NCI-H510A treated with DMSO at 0.1 percent for 48 hours (cell line): ENCODE measurements at regions not wholly inside any gene's neighbourhood (a gene's known extent, or its start where the extent isn't known, plus 50 kb on each side); places are given as distances from the start of the nearest gene placed in this dataset.

Source experiments
- DNase-seq: peaks from one replicate; lab custom pipeline; 2025; lab: John Stamatoyannopoulos, UW

DNA sequence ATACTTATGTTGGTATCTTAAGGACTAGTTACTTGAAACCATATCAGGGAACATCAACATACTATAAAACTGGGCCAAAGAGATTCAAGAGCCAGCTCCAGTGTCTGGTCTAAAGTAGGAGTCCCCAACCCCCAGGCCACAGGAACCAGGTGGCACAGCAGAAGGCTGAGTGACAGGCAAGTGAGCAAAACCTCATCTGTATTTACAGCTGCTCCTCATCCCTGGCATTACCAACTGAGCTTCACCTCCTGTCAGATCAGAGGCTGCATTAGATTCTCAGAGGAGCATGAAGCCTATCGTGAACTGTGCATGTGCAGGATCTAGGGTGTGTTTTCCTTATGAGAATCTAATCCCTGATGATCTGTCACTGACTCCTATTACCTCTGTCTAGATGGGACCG, 581.6 kb upstream of the CDH9 start:
- DNase-seq = no peak

DNA sequence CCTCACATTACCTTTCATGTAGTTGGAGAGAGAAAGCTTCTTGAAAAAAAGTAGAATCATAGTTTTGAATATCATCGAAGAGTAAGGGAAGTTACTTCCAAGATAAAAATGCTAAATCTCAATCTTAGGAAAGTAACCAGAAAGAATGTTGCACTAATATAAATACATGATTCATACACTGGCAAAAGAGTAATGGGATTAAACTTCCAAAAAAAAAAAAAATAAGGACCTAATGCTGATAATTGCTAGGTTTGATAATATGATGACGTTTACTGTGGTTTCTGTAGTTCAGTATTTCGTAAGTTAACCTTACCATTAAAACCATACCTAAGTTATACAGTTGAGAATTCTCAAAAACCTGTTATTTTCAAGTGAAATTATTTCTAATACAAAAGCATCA, 573.8 kb upstream of the CDH9 start:
- DNase-seq = no peak

DNA sequence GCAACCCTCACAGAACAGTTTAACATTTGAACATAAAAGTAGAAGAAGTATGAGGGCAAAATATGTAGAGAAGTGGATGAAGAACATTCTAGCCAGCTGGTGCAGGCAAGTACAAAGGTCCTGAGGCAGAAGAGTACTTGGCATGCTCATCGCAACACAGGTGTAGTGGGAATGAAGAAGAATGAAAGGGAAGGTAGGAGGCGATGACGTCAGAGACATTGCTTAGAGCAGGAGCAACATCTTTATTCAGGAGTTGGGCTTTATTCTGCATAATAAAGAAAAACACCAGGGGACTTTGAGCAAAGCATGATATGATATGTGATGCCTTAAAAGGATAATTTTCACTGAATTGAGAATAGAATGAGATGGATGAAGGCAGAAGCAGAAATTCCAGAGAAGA, 570.6 kb upstream of the CDH9 start:
- DNase-seq = no peak

DNA sequence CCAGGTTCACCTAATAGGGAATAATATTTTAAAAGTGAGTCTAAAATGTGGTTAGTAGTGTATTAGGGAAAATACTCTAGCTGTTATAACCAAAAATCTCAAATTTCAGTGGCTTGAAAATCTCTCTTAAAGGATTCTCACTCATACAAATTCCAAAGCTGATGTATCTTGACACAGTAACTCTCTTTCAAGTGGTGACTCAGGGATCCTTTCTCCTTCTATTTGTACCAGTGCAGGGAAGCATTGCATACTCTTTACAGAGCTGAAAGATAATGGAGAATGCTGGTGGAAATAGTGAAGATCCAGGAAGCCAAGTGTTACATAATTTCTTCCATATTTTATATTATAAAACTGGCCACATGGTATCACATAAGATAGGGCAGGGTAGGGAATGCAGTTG, 560.2 kb upstream of the CDH9 start:
- no peak for DNase-seq

DNA sequence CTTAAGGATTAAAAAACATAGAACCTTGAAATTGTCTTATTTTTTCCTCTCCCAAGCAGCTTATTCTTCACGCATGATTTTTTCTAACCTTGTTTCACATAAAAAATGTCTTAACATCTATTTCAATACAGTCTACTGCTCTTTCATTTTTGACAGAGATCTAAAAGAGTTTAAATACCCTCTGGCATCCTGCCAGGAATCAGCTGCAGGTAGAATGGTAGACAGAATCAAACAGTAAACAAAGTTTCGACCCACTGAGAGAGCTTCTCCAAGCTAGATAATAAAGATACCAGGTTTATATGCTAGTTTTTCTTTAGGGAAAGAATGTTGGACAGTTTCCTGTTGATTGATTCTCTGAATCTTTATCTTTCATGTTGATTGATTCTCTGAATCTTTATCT, 555.8 kb upstream of the CDH9 start:
- DNase-seq = peak; percentile 29

DNA sequence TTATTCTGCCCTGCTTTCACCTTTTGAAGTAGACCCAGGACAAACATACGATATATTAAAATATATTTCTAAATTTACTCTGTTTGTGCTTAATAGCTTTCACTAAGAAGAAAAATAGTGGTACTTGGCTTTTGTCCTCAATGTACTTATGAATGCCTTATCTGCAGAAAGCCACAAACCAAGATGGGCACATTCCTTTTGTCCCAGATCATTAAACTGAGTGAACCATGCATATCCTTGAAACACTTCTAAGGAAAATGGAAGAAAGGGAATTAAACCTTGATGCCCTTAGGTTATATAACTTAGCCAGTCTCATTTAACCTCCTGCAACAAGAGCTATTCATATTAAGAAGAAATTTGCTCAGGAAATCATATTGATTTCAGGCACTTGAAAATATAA, 553.8 kb upstream of the CDH9 start:
- no peak for DNase-seq

DNA sequence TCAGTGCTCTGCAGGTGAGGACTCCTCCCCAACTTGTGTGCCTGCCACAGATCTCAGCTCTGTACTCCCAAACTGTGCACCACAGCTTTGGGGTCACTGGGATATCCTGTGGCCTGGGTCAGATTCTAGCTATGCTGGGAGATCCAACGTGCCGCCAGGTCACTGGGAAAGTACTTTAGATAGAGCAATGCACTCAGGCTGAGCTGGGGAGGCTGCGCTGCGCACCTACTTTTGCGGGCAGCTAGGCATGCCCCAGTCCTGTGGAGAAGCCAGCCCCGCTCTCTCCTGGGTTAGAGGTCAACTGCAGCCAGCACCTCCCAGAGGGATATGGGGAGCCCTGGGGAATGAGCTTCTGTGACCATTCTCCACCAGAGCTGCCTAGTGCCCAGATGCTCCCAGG, 552.1 kb upstream of the CDH9 start:
- DNase-seq = no peak

DNA sequence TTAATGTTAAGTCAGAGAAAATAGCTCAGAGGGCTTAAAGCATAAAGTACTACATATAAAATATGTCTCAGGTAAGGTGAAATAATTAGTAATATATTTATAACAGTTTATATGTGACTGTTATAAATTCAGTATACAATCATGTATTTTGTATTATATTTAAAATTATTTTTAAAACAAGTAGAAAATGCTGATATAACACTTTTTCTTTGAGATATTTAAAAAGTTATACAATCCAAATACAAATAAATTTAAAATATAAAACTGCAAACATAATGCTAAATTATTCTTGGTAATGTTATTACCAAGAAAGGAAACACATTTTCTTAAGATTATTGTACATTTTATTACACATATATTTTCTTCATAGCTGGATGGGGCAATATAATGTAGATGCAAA, 539.9 kb upstream of the CDH9 start:
- no peak for DNase-seq

DNA sequence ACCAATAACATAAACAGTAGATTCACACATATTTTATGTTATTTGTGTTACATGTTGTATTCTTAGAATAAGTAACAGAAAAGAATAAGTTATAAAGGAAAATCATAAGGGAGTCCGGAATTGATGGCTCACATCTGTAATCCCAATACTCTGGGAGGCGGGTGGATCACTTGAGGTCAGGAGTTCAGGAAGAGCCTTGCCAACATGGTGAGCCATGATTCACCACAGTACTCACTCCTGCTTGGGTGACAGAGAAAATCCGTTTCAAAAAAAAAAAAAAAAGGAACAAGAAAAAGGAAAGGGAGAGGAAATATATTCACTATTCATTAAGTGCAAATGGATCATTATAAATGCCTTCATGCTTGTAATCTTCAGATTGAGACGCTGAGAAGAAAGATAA, 533.3 kb upstream of the CDH9 start:
- no peak for DNase-seq

DNA sequence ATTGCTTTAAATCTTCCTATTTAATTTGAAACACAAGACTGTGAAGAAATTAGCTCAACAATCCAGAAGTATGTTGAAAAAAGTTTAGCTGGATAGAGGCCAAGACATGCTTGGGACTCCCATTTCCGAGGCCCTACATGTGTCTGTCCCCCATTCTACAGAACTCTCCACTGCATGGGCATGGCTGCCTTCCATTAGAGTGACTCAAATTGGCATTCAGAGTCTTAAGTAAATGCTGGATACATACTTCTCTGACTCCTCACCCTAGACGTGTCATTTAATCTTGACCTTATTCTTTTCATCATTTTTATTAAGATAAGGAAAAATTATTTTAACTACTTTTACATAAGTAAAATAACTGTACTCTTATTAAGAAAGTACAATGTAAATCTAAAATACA, 530.4 kb upstream of the CDH9 start:
- DNase-seq = no peak

DNA sequence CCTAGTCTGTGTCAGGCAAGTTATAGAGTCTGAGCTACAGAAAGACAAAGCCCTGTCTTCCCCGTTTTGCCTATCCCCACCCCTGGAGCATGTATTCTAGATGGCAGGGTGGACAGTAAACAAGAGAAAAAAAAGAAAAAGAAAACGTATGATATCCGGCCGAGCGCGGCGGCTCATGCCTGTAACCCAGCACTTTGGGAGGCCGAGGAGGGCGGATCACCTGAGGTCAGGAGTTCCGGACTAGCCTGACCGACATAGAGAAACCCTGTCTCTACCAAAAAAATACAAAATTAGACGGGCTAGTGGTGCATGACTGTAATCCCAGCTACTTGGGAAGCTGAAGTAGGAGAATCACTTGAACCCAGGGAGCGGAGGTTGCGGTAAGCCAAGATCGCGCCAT, 523.0 kb upstream of the CDH9 start:
- DNase-seq = no peak

DNA sequence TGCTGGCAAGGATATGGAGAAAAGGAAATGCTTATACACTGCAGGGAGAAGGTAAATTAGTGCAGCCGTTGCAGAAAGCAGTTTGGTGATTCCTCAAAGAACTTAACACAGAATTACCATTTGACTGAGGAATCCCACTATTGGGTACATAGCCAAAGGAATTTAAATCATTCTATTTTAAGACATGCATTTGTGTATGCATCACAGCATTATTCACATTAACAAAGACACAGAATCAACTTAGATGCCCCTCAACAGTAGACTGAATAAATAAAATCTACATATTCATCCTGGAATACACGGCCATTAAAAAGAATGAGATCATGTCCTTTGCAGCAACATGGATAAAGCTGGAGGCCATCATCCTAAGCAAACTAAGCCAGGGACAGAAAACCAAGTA, 510.1 kb upstream of the CDH9 start:
- DNase-seq = no peak

DNA sequence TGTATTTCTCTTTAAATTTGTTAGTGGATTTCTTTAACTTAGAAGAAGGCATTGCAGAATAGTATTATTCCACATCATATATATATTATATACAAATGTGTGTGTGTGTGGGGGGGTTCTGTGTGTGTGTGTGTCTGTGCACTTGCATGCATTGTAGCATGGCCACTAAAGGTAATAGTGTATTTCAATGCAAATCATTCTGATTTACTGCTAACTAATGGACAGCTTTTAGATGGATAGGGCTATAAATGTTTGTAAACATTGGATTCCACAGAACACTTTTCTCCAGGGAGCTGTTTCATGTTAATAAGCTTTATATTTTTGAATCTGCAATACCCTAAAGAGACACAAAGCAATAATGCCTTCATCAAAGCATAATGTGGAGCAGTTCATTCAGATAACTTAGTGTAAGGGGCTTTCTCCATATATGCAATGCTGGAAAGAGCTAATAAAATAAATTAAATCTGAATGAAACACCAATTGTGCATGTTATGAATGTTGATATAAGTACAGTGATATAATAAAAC, 496.7 kb upstream of the CDH9 start:
- no peak for DNase-seq

DNA sequence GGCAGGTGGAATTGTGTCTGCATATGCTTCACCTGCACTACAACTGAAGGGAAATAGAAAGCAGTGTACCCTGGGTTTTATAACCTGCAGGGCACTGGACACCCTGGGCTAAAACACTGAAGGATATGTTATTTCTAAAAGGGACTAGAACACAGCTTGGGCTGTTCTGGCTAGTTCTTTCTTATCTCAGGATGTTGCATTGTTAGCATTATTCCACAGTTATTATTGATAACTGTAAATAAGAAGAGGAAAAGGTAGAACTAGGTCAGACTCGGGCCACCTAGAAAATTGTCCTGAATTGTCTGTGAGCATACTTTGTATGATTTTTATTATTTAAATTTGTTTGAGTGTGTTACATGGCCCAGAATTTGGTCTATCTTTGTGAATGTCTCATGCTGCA, 493.9 kb upstream of the CDH9 start:
- no peak for DNase-seq

DNA sequence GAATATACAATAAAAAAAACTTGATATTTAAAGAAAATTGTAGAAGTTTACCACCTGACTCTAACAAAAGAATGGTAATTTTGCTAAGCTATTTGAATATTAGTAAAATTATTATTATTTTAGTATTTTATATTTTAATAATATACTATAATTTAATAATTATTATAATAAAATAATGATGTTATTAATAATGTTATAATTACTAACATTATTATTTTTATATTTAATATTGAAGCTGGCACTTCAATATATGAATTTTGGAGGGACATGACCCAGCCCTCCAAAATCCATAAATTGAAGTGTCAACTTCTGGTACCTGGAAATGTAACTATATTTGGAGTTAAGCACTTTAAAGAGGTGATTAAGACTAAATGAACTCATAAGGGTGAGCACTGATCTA, 486.1 kb upstream of the CDH9 start:
- DNase-seq = no peak

DNA sequence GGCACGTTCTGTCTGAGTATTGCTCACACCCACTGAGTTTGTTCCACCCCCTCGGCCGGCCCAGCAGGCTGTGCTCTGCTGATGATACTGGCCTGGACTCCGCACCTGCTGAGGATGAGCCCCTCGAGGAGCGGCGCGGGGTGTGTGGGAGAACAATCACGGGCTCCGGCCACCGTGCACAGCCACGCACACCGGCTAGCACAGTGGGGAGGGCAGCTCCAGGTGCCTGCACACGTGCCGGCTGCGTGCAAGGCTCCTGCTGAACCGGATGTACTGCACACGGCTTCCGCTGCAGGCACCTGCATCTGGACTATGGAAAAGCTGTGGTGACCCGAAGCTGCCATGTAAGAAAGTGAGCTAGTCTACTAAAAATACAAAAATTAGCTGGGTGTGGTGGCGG, 485.2 kb upstream of the CDH9 start:
- no peak for DNase-seq

DNA sequence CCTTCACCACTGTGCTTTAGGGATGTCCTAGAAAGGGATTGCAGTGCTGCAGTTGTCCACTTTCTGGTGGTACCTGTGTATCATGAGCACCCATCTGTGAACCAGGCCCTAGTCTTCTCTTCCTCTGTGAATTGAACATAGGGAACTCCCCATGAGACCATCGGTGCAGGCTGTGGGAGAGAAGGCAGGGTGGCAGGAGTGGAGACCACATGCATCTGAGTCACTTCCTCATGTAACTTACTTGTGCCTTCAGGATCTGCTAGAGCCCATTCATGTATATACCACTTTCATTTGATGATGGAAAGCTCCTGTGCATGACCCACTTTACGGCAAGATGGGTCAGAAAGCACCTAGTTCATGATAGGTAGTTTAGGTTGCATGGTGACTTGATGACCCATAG, 478.1 kb upstream of the CDH9 start:
- no peak for DNase-seq

DNA sequence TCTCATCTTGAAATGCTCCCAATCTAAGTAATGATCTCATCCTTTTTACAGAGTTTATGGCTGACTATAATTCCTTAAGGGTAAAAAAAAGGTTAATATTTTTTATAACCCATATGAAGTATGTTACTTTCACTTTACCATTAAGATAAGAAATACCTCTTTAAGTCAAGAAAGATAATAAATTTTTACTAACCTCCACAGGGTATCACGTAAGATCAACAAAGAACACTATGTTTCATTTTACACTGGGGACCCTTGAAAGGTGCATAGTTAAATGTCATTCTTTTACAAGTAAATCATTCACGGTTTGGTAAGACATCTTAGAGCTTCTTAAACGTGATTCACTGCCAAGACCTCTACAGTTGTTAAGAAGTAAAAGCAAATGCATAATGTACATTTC, 472.7 kb upstream of the CDH9 start:
- no peak for DNase-seq

DNA sequence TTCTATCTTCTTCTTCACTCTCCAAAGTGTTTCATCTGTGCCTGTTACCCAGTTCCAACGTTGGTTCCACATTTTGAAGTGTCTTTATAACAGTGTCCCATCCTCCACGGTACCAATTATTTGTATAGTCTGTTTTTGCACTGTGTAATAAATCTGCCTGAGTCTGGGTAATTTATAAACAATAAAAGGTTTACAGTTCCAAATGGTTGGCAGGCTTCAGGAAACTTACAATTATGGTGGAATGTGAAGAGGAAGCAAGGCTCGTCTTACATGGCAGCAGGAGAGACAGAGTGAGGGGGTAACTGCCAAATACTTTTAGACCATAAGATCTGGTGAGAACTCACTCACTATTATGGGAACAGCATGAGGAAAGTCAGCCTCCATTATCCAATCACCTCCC, 465.4 kb upstream of the CDH9 start:
- DNase-seq = no peak

DNA sequence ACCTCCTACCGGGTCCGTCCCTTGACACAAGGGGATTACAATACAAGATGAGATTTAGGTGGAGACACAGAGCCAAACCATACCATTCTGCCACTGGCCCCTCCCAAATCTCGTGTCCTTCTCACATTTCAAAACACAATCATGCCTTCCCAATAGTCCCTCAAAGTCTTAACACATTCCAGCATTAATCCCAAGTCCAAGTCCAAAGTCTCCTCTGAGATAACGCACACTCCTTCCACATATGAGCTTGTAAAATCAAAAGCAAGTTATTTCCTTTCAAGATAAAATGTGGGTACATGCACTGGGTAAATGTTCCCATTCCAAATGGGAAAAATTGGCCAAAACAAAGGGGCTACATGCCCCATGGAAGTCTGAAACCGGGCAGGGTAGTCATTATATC, 463.9 kb upstream of the CDH9 start:
- DNase-seq = no peak

DNA sequence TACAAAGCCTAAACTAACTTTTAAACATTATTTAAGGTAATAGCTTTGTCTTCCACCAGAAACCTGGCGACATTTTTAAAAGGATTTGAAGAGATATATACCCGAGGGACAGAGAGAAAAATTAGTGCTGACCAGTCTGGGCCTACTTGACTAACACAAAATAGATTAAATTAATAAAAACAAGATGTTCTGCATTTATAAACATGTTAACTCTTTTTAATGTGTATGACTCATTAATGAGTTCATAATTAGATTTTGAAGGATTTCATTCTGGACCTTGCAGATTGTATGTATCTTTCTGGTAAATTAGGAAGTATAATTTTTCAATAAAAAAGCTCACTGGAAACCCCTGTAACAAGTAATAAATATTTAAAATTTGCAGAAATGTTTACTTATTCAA, 459.1 kb upstream of the CDH9 start:
- DNase-seq = no peak

DNA sequence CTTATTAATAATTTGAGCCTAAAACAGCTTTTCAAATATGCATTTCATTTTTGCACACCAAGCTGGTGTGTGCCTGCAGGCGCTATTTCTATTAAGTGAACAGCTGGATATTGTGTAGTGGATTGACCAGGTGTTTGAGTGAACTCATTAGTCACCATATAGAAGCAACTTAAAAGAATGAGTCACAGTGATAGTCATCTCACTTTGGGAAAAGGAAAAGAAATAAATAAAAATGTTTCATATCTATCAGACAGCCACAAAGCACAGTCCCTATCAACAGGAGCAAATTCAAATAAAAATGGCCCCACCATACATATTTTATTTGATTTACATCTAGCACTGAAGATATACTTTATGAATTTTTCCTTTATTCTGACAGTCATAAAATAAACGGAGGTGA, 456.5 kb upstream of the CDH9 start:
- no peak for DNase-seq

DNA sequence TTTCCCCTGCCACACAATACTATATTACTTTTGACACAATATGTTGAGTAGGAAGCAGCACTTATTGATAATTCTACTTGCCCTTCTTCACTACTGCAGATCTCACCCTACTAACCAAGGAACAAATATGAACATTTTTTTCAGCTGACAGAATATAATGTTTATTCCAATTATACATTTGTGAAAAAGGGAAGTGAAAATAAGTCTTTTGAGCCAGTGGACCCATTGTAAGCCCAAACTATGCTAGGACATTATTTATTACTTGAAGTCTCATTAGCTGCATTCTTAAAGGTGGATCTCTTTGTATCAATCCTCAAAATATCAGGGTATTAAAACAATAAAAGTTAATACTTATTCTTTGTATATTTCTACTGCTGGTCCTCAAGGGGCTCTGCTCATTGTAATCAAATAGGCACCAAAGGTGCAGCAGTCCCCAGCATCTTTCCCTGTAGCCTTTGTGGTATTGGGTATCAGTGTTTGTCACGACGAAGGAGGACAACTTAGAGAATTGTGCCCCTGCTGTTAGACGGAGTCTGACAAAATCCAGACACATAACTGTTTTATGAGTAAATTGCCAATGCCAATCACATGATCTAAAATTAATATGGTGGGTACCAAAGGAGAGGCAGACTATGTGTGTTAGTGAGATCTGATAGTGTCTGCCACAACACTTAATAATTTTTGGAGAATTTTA, 453.5 kb upstream of the CDH9 start:
- no peak for DNase-seq

DNA sequence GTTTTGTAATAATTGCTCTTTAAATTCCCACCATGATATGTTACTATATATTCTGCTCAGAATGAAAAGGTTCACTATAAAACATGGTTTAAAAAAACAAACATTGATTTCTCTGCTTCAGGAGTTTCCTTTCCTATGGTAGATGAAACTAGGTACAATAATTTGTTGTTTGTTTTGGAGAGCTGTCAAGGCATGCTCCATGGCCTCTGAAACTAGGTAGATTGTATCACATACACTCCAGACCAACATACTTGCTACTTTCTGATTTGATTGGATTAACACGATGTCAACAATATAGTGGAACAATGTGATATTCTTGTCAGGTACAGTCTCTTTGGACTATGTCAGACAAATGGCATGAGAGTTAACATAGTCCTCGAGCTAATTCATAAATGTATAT, 452.7 kb upstream of the CDH9 start:
- no peak for DNase-seq

DNA sequence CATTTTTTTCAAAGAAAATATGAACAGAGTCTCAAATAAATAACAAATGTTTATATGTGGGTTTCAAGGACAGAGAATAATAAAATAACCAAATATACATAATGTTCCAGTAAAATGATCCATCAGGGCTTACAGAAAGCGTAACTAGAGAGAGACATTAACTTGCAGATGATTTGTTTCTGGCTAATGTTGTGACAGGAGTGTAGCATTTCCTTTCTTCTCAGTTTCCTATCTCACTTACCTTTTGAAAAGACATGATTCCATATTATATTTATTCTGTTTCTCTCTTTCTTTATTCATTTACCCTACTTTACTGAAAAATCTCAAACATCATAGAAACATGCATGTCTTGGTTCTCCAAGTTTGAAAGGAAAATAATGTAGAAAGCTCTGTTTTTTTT, 451.3 kb upstream of the CDH9 start:
- DNase-seq = no peak
